Body of pancreas (tissue), 4 donors: ENCODE measurements at regions not wholly inside any gene's neighbourhood (a gene's known extent, or its start where the extent isn't known, plus 50 kb on each side); places are given as distances from the start of the nearest gene placed in this dataset.

Source experiments
- CTCF ChIP-seq, 7 experiments: fragments of 450-650 bp in 4 of 7; fragments of 200-600 bp in 3 of 7; sonication (generic) in 3 of 7; IDR thresholded peaks; one replicate each; pipeline ENCODE4 v1.5.1; 2016 to 2019; ENCODE audit warnings: antibody characterized with exemption in 7 of 7
- POLR2A ChIP-seq, 3 donors: fragments of 450-650 bp; IDR thresholded peaks; one replicate each; pipeline ENCODE4 v1.6.1; 2016; ENCODE audit warnings: antibody characterized with exemption in 3 of 3, mild to moderate bottlenecking in 2 of 3

GRCh38 chr2:125106710-125107109 is 1081.6 kb downstream of the CNTNAP5 start:
- TF ChIP-seq CTCF (IDR thresholded peaks at IDR 0.05) = no peak
- no peak for TF ChIP-seq POLR2A (IDR thresholded peaks at IDR 0.05)
